ENCODE measurements at regions not wholly inside any gene's neighbourhood (a gene's known extent, or its start where the extent isn't known, plus 50 kb on each side); places are given as distances from the start of the nearest gene placed in this dataset.

DNA sequence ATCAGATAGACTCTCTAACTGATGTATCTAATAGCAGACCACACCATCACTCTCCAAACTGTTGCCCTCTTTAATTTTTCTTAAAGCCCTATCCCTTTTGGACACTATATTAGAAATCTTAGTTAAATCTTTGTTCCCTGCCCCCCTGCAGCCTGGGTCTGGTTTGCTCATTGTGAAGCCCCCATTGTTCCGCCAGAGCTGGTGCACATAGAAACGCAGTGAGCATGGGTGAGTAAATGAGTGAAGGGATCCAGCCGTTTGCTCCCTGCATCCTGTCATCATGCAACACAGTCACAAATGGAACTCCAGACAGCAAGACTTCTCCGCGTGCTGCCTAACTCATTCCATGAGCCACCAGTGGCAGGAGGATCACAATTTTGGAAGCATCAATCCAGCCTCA, 402.5 kb downstream of the PREX1 start:
- TF ChIP-seq, protein P1, sequence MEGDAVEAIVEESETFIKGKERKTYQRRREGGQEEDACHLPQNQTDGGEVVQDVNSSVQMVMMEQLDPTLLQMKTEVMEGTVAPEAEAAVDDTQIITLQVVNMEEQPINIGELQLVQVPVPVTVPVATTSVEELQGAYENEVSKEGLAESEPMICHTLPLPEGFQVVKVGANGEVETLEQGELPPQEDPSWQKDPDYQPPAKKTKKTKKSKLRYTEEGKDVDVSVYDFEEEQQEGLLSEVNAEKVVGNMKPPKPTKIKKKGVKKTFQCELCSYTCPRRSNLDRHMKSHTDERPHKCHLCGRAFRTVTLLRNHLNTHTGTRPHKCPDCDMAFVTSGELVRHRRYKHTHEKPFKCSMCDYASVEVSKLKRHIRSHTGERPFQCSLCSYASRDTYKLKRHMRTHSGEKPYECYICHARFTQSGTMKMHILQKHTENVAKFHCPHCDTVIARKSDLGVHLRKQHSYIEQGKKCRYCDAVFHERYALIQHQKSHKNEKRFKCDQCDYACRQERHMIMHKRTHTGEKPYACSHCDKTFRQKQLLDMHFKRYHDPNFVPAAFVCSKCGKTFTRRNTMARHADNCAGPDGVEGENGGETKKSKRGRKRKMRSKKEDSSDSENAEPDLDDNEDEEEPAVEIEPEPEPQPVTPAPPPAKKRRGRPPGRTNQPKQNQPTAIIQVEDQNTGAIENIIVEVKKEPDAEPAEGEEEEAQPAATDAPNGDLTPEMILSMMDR (conservative IDR thresholded peaks at IDR 0.05), result no peak
- Histone ChIP-seq H3K27ac (ENCODE audit: low read depth, low read length) (no peak overlapping the region), H3K9me3 (ENCODE audit: control insufficient read depth, low read length) (no peaks in the 10 kb centered on the region), H3K27me3 (ENCODE audit: control insufficient read depth, insufficient read depth, low read length, poor library complexity, severe bottlenecking) (no peaks in the 10 kb centered on the region), H3K9ac (ENCODE audit: extremely low read depth, low read length, poor library complexity, severe bottlenecking) (no peak overlapping the region), H3K36me3 (ENCODE audit: control insufficient read depth, insufficient read depth, low read length) (no peaks in the 10 kb centered on the region), H3K4me3 (ENCODE audit: low read length) (no peak overlapping the region), H3K4me1 (ENCODE audit: control insufficient read depth, insufficient read depth, low read length) (no peaks in the 10 kb centered on the region)
- no peaks in the 10 kb centered on the region for H3K9me3 Mint-ChIP-seq
- WGBS, 2 experiments (ENCODE audit: insufficient coverage in 1 of 2, insufficient read length in 1 of 2), result 71 to 87% methylated on average over 4 to 5 of the region's 5 CpGs
- H3K4me3 Mint-ChIP-seq, result no peak overlapping the region
- no peaks in the 10 kb centered on the region for H3K4me1 Mint-ChIP-seq
- no peak for DNase-seq
- H3K36me3 Mint-ChIP-seq (ENCODE audit: low read depth), result no peaks in the 10 kb centered on the region
- H3K27me3 Mint-ChIP-seq (ENCODE audit: insufficient read depth), result no peaks in the 10 kb centered on the region
- H3K27ac Mint-ChIP-seq, result no peak overlapping the region

DNA sequence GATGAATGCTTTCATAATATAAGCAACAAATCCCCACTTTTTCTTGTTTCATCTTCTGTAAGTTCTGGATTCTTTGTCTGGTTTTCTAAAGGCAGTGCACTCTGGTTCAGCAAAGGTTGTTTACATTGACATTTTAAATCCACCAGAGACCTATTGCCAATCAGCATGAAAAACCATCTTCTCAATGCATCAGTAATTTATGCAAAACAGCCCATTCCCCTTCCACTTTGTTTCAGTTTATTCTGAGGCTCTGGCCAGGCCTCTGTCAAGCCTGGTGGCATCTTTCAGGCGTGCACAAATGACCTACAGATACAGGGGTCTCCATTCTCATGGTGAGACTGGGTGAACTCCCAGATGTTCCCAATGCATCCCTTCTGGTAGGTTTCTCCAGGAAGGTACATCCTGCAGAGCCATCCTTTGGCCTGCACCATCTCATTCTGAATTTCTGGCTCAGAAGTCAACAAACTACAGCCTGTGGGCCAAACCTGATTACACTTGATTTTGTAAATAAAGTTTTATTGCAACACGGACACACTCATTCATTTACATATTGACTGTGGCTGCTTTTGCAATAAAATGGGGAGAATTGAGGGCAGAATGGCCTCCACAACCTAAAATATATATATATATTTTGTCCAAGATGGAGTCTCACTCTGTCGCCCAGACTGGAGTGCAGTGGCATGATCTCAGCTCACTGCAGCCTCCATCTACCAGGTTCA, 405.4 kb downstream of the PREX1 start:
- Mint-ChIP-seq H3K4me1 (no peaks in the 10 kb centered on the region), H3K9me3 (no peaks in the 10 kb centered on the region), H3K27me3 (ENCODE audit: insufficient read depth) (no peaks in the 10 kb centered on the region), H3K4me3 (no peak overlapping the region), H3K36me3 (ENCODE audit: low read depth) (no peaks in the 10 kb centered on the region), H3K27ac (no peak overlapping the region)
- Histone ChIP-seq H3K27me3 (ENCODE audit: control insufficient read depth, insufficient read depth, low read length, poor library complexity, severe bottlenecking) (no peaks in the 10 kb centered on the region), H3K27ac (ENCODE audit: low read depth, low read length) (no peak overlapping the region), H3K4me1 (ENCODE audit: control insufficient read depth, insufficient read depth, low read length) (no peaks in the 10 kb centered on the region), H3K9me3 (ENCODE audit: control insufficient read depth, low read length) (no peaks in the 10 kb centered on the region), H3K9ac (ENCODE audit: extremely low read depth, low read length, poor library complexity, severe bottlenecking) (no peak overlapping the region), H3K4me3 (ENCODE audit: low read length) (no peak overlapping the region), H3K36me3 (ENCODE audit: control insufficient read depth, insufficient read depth, low read length) (no peaks in the 10 kb centered on the region)
- WGBS, 2 experiments (ENCODE audit: insufficient coverage in 1 of 2, insufficient read length in 1 of 2), result 92 to 100% methylated on average over 1 to 3 of the region's 3 CpGs
- TF ChIP-seq, protein P1 (conservative IDR thresholded peaks at IDR 0.05), result no peak
- DNase-seq, result no peak

DNA sequence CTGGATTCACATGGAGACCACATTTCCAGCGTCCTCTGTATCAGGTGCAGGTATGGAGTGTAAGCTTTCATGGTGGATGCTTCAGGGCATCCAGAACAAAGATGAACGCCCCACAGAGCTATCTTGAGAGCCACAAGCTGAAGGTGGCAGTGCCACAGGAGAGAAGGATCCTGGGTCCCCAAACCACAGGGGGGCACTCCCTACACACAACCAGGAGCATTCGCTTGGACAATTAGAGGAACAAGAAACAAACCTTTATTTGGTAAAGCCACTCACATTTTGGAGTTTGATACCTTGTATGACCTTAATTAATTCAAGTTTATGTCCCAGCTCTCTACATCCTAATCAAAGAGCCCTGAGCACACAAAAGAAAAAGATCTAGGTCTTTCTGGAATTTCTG, 406.3 kb downstream of the PREX1 start:
- no peak overlapping the region for H3K4me3 Mint-ChIP-seq
- no peaks in the 10 kb centered on the region for H3K36me3 Mint-ChIP-seq (ENCODE audit: low read depth)
- DNase-seq, result no peak
- H3K9ac ChIP-seq (ENCODE audit: extremely low read depth, low read length, poor library complexity, severe bottlenecking), result no peak overlapping the region
- H3K9me3 Mint-ChIP-seq, result no peaks in the 10 kb centered on the region
- H3K4me1 Mint-ChIP-seq, result no peaks in the 10 kb centered on the region
- H3K4me1 ChIP-seq (ENCODE audit: control insufficient read depth, insufficient read depth, low read length), result no peaks in the 10 kb centered on the region
- no peak overlapping the region for H3K27ac ChIP-seq (ENCODE audit: low read depth, low read length)
- no peaks in the 10 kb centered on the region for H3K9me3 ChIP-seq (ENCODE audit: control insufficient read depth, low read length)
- 86 to 96% methylated on average over 2 to 3 of the region's 3 CpGs for WGBS, 2 experiments (ENCODE audit: insufficient coverage in 1 of 2, insufficient read length in 1 of 2)
- no peak overlapping the region for H3K4me3 ChIP-seq (ENCODE audit: low read length)
- H3K36me3 ChIP-seq (ENCODE audit: control insufficient read depth, insufficient read depth, low read length), result no peaks in the 10 kb centered on the region
- TF ChIP-seq, protein P1 (conservative IDR thresholded peaks at IDR 0.05), result no peak
- no peaks in the 10 kb centered on the region for H3K27me3 Mint-ChIP-seq (ENCODE audit: insufficient read depth)
- no peaks in the 10 kb centered on the region for H3K27me3 ChIP-seq (ENCODE audit: control insufficient read depth, insufficient read depth, low read length, poor library complexity, severe bottlenecking)
- no peak overlapping the region for H3K27ac Mint-ChIP-seq
